A549 (cell line): ENCODE measurements at regions not wholly inside any gene's neighbourhood (a gene's known extent, or its start where the extent isn't known, plus 50 kb on each side); places are given as distances from the start of the nearest gene placed in this dataset.

Experiments
- HOXB5 ChIP-seq: fragments of 250-450 bp; sonication (Bioruptor Pico); IDR thresholded peaks from 2 replicates; pipeline ENCODE4 v1.5.0; 2020; ENCODE audit warnings: mild to moderate bottlenecking, moderate library complexity
- JUNB ChIP-seq: fragments of >200 bp; sonication (Bioruptor Twin); formaldehyde crosslinking; IDR thresholded peaks from 2 replicates; pipeline ENCODE4 v1.6.1; 2016
- MAZ ChIP-seq: fragments of 150-350 bp; IDR thresholded peaks from 2 replicates; pipeline ENCODE4 v1.6.1; 2014; ENCODE audit warnings: antibody characterized with exemption, low read depth, low read length, borderline replicate concordance
- POLR2A ChIP-seq: IDR thresholded peaks from 2 replicates; pipeline ENCODE4 v1.6.1; 2012; ENCODE audit warnings: mild to moderate bottlenecking, low read length
- TF ChIP-seq, protein P1 (sequence below): fragments of >200 bp; sonication (Bioruptor Twin); formaldehyde crosslinking; IDR thresholded peaks from 3 replicates; pipeline ENCODE4 v1.5.1; 2016

DNA sequence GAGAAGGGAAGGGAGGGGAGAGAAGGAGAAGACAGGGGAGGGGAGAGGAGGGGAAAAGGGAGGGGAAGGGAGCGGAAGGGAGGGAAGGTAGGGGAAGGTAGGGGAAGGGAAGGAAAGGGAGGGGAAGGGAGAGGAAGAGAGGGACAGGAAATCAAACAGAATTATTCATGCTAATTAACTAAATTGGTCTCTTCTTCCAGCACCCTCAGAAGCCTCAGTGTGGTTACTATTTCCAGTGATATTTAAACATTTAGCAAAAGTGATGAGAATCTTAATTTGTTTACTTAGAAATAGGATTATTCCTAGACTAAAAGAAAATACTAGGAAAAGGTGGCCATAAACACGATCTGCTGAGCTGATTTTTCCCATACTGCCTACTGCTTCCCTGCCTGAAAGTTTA is 193.1 kb upstream of the CPEB2 start:
- TF ChIP-seq POLR2A (no peak), JUNB (no peak), HOXB5 (CRISPR knock-in tag) (no peak), MAZ (no peak)
- TF ChIP-seq, protein P1, sequence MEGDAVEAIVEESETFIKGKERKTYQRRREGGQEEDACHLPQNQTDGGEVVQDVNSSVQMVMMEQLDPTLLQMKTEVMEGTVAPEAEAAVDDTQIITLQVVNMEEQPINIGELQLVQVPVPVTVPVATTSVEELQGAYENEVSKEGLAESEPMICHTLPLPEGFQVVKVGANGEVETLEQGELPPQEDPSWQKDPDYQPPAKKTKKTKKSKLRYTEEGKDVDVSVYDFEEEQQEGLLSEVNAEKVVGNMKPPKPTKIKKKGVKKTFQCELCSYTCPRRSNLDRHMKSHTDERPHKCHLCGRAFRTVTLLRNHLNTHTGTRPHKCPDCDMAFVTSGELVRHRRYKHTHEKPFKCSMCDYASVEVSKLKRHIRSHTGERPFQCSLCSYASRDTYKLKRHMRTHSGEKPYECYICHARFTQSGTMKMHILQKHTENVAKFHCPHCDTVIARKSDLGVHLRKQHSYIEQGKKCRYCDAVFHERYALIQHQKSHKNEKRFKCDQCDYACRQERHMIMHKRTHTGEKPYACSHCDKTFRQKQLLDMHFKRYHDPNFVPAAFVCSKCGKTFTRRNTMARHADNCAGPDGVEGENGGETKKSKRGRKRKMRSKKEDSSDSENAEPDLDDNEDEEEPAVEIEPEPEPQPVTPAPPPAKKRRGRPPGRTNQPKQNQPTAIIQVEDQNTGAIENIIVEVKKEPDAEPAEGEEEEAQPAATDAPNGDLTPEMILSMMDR, result no peak
